ENCODE measurements at regions not wholly inside any gene's neighbourhood (a gene's known extent, or its start where the extent isn't known, plus 50 kb on each side); places are given as distances from the start of the nearest gene placed in this dataset.
A peak's percentile ranks its signal among the peaks of the same experiment; 100 is the strongest.

DNA sequence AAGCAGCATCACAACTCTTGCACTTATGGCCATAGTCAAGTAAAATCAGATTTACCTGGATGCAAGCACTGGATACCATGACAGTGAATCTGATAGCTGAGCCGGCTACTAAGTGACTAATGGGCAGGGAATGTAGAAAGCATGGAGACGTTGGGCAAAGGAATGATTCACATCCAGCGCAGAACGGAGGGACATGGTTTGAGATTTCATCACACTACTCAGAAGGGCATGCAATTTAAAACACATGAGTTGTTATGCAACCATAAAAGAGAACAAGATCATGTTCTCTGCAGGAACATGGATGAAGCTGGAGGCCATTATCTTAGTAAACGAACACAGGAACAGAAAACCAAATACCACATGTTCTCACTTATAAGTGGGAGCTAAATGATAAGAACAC, 169.1 kb upstream of the PIK3R1 start:
- no peak overlapping the region for H3K4me3 ChIP-seq
- TF ChIP-seq, protein P1, sequence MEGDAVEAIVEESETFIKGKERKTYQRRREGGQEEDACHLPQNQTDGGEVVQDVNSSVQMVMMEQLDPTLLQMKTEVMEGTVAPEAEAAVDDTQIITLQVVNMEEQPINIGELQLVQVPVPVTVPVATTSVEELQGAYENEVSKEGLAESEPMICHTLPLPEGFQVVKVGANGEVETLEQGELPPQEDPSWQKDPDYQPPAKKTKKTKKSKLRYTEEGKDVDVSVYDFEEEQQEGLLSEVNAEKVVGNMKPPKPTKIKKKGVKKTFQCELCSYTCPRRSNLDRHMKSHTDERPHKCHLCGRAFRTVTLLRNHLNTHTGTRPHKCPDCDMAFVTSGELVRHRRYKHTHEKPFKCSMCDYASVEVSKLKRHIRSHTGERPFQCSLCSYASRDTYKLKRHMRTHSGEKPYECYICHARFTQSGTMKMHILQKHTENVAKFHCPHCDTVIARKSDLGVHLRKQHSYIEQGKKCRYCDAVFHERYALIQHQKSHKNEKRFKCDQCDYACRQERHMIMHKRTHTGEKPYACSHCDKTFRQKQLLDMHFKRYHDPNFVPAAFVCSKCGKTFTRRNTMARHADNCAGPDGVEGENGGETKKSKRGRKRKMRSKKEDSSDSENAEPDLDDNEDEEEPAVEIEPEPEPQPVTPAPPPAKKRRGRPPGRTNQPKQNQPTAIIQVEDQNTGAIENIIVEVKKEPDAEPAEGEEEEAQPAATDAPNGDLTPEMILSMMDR (conservative IDR thresholded peaks at IDR 0.05): no peak
- TF ChIP-seq EZH2 (IDR thresholded peaks at IDR 0.05; ENCODE audit: low read depth): no peak
- POLR2A ChIA-PET (ENCODE audit: unreplicated experiment): no interaction called here
- no peak overlapping the region for H3K4me2 ChIP-seq
- no peaks in the 10 kb centered on the region for H3K79me2 ChIP-seq (ENCODE audit: low read depth)
- no peaks in the 10 kb centered on the region for H4K20me1 ChIP-seq (ENCODE audit: insufficient read depth)
- no peaks in the 10 kb centered on the region for H3K4me1 ChIP-seq (replicated peaks; ENCODE audit: insufficient read depth)
- no peaks in the 10 kb centered on the region for H3F3A ChIP-seq (ENCODE audit: insufficient read depth, low read depth)
- H2AFZ ChIP-seq: no peak overlapping the region
- H3K27me3 ChIP-seq (ENCODE audit: insufficient read depth, low read depth): no peaks in the 10 kb centered on the region
- intact Hi-C loops (cut with micrococcal nuclease; ENCODE audit: unreplicated experiment): no loop called here
- no peaks in the 10 kb centered on the region for H3K9me2 ChIP-seq (ENCODE audit: insufficient read depth)
- CTCF ChIA-PET: no interaction called here
- DNase-seq: peak; percentile 34 to 77
- no peaks in the 10 kb centered on the region for H3K36me3 ChIP-seq (ENCODE audit: low read depth)
- H3K9me3 ChIP-seq (ENCODE audit: insufficient read depth, low read depth): no peaks in the 10 kb centered on the region
- no peak overlapping the region for H3K27ac ChIP-seq
- no TSS peak for BruUV-seq (replicated peaks)

DNA sequence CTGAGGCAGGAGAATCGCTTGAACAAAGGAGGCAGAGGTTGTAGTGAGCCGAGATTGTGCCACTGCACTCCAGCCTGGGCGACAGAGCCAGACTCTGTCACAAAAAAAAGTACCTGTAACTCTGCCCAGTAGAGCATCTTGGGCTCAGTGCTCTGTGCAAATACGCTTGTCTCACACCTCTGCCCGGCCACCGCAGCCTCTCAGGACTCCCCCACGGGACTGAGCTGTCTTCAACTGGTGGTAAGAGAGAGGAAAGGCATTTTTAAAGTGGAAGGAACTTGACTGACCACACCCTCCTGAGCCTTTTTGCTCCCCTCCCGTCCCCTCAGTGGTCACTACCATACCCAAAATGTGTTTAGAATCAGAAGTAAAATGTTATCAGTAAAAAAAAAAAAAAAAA, 174.3 kb upstream of the PIK3R1 start:
- no peak overlapping the region for H3K4me3 ChIP-seq
- intact Hi-C loops (cut with micrococcal nuclease; ENCODE audit: unreplicated experiment): no loop called here
- H3K4me2 ChIP-seq: no peak overlapping the region
- H3K36me3 ChIP-seq (ENCODE audit: low read depth): no peaks in the 10 kb centered on the region
- no peak for TF ChIP-seq EZH2 (IDR thresholded peaks at IDR 0.05; ENCODE audit: low read depth)
- TF ChIP-seq, protein P1 (conservative IDR thresholded peaks at IDR 0.05): no peak
- no peaks in the 10 kb centered on the region for H3K9me2 ChIP-seq (ENCODE audit: insufficient read depth)
- no peaks in the 10 kb centered on the region for H3K79me2 ChIP-seq (ENCODE audit: low read depth)
- H3K27me3 ChIP-seq (ENCODE audit: insufficient read depth, low read depth): no peaks in the 10 kb centered on the region
- H4K20me1 ChIP-seq (ENCODE audit: insufficient read depth): no peaks in the 10 kb centered on the region
- no peaks in the 10 kb centered on the region for H3K9me3 ChIP-seq (ENCODE audit: insufficient read depth, low read depth)
- ChIA-PET POLR2A (ENCODE audit: unreplicated experiment) (no interaction called here), CTCF (no interaction called here)
- H2AFZ ChIP-seq: no peak overlapping the region
- DNase-seq: no peak
- H3K4me1 ChIP-seq (replicated peaks; ENCODE audit: insufficient read depth): no peaks in the 10 kb centered on the region
- no peak overlapping the region for H3K27ac ChIP-seq
- BruUV-seq (replicated peaks): no TSS peak
- no peaks in the 10 kb centered on the region for H3F3A ChIP-seq (ENCODE audit: insufficient read depth, low read depth)

DNA sequence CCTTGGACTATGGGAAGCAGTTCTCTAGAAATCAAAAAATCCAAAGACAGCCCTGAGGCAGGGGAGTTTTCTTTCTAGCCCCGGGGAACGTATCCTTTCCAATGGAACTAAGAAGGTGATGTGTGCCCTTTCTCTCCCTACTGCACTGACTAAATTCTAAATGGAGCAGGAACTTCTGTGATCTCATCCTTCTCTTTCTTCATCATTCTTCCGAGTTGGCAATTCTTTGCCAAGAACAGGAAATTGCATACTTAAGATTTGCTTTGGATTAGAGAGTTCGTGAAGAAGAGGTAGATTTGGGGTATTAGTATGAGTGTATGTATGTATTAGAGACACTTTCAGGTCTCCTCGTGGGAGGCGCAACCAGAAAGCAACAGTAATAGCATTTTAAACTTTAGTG, 178.0 kb upstream of the PIK3R1 start:
- Histone ChIP-seq H3K79me2 (ENCODE audit: low read depth) (no peaks in the 10 kb centered on the region), H3K27ac (no peak overlapping the region), H3K9me3 (ENCODE audit: insufficient read depth, low read depth) (no peaks in the 10 kb centered on the region), H3K27me3 (ENCODE audit: insufficient read depth, low read depth) (no peaks in the 10 kb centered on the region), H3K4me1 (replicated peaks; ENCODE audit: insufficient read depth) (no peaks in the 10 kb centered on the region), H2AFZ (no peak overlapping the region), H3K9me2 (ENCODE audit: insufficient read depth) (no peaks in the 10 kb centered on the region), H3F3A (ENCODE audit: insufficient read depth, low read depth) (no peaks in the 10 kb centered on the region), H3K36me3 (ENCODE audit: low read depth) (no peaks in the 10 kb centered on the region), H3K4me3 (no peak overlapping the region), H3K4me2 (no peak overlapping the region), H4K20me1 (ENCODE audit: insufficient read depth) (no peaks in the 10 kb centered on the region)
- TF ChIP-seq, protein P1 (conservative IDR thresholded peaks at IDR 0.05): no peak
- BruUV-seq (replicated peaks): no TSS peak
- POLR2A ChIA-PET (ENCODE audit: unreplicated experiment): no interaction called here
- CTCF ChIA-PET: no interaction called here
- no peak for DNase-seq
- intact Hi-C loops (cut with micrococcal nuclease; ENCODE audit: unreplicated experiment): no loop called here
